ENCODE measurements at regions not wholly inside any gene's neighbourhood (a gene's known extent, or its start where the extent isn't known, plus 50 kb on each side); places are given as distances from the start of the nearest gene placed in this dataset.

DNA sequence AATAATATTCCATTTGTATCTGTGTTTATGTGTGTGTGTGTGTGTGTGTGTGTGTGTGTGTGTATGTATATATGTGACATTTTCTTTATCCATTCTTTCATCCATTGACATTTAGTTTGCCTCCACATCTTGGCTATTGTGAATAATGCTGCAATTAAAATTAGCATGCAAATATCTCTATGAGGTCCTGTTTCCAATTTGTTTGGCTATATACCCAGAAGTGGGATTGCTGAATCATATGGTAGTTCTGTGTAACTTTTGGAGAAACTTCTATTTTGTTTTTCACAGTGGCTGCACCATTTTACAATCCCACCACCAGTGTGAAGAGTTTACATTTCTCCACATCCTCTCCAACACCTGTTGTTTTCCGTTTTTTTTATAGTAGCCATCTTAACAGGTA, 53.1 kb downstream of the CH25H start:
- intact Hi-C loops (cut with micrococcal nuclease), result no loop called here

DNA sequence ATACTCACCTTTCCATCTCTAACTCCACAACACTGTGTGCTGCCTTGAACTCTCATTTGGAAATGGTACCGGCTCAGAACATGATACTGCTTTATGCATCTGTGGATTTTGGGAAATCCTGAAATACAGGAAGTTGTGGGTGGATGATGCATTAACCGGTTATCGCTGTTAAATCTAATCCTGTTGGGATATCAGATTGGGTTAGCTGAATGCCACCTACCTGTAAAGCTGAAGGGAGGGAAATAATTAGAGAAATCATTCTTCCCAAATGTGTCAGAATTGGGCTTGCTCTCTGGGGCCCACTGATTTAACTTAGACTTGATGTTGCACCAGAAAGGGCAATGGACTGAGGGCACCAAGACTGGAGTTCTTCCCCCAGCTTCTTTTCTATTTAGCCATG, 54.0 kb downstream of the CH25H start:
- intact Hi-C loops (cut with micrococcal nuclease), result no loop called here

DNA sequence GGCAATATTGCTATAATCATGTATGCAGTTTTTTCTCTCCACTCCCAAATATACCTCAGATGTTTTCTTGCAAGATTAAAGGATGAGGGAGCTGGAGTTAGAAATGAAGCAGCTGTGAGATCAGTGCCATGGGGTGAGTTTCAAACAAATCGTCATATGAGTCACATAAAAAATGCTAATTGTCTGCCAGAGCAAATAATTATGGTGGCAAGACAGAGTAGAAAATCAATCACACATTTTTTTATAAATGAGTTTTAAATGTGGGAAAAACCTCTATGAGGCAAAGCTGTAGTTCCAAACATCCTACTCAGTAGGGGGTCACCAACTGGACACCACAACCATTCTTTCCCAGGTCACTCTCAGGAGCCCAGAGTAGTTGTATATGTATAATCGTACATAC, 55.3 kb downstream of the CH25H start:
- intact Hi-C loops (cut with micrococcal nuclease), result no loop called here

DNA sequence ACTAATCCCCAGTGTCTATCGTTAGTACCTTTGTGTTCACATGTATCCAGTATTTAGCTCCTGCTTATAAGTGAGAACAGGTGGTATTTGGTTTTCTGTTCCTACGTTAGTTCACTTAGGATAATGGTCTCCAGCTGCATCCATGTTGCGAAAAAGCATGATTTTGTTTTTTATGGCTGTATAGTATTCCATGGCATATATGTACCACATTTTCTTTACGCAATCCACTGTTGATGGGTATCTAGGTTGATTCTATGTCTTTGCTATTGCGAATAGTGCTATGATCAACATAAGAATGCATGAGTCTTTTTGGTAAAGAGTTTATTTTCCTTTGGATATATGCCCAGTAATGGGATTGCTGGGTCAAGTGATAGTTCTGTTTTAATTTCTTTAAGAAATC, 59.1 kb downstream of the CH25H start:
- intact Hi-C loops (cut with micrococcal nuclease), result no loop called here

DNA sequence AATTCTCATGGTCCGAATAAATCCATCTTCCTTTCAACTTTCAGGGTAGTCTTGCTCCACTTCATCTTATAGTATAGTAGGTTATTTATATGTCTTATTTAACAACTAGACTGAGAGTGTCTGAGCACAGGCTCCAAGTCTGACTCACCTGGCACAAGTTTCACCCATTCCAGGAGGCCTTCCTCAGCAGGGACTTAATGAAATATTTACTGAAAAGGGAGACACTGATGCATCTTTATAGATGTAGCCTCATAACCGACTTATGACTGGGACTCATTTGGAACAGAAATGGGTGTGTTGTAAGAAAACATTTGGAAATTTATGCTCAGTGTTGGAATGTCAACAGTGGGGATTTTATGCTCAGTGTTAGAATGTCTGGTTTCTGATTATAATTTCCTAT, 59.9 kb downstream of the CH25H start:
- intact Hi-C loops (cut with micrococcal nuclease), result no loop called here

DNA sequence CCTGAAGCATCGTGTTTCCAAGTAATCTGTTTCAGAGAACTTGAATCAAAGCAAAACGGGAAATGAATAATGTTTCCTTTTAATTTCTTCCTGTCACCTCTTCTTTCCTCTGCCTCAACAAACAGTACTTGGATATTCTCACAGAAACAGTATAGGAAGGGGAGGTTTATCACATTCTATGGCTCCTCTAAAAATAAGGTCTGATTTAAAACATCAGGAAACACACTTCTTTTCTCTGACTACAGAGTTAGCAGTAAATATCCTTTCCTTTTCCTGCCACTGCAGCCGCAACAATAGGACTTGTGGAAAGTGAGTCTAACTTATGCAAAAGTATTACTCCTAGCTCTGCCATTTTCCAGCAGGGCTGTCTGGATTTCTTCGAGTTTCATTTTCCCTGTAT, 62.3 kb downstream of the CH25H start:
- intact Hi-C loops (cut with micrococcal nuclease), result no loop called here

DNA sequence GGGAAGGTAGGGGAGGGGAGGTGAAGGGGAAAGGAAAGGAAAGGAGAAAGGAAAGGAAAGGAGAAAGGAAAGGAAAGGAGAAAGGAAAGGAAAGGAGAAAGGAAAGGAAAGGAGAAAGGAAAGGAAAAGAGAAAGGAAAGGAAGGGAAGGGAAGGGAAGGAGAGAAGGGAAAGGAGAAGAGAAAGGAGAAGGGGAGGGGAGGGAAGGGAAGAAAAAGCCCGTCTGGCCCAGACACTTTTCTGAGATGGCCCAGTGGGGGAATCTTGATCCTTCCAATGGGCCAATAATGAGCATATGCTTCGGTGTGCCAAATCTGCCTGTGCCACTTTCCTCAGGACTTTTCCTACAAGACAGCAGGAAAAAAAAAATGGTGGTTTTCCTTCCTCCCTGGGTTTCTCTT, 64.5 kb downstream of the CH25H start:
- intact Hi-C loops (cut with micrococcal nuclease), result no loop called here

DNA sequence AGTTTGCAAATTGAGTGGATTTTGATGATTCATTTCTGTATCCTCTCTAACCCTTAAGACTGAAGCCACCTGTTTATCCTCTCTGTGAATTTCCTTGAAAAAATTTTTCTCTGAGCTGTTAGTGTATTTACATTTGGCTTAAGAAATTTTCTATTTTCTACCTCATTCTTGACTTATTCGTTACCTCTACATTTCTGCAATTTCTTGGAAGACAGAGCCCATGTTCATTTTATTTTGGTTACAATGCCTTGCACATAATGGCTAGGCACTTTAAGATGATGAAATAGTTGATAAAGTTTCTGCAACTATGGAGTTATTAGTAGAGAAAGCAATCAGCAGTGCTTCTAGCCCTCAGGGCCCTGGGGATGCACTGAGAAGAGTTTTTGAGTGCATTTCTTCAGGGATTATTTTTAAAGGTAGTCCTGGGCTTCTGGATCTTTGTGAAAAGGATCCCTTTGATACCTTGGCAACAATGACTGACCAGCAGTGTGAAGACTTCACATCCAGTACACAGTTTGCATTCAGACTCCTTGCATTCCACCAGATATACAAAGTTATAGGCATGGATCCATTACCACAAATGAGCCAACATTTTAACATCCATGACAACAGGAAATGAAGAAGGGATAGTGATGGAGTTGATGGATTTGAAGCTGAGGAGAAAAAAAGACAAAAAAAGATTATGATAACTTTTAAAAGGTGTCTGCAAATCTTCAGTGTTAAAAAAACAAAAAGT, 68.2 kb downstream of the CH25H start:
- intact Hi-C loops (cut with micrococcal nuclease), result no loop called here

DNA sequence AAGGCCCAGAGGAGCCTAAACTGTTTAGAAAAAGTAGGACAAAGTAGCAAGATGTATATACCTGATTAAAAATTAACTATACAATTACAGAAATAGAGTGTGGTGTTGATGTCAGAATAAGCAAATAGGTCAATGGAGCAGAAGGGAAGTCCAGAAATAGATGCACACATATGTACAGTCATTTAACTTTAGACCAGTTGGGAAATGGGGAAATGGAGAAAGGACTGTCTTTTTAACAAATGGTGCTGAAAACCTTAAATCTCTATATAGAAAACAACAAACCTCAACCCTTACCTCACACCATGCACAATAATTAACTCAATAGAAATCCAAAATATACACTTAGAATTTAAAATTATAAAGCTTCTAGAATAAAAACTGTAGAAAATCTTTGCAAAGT, 72.2 kb downstream of the CH25H start:
- intact Hi-C loops (cut with micrococcal nuclease), result no loop called here

DNA sequence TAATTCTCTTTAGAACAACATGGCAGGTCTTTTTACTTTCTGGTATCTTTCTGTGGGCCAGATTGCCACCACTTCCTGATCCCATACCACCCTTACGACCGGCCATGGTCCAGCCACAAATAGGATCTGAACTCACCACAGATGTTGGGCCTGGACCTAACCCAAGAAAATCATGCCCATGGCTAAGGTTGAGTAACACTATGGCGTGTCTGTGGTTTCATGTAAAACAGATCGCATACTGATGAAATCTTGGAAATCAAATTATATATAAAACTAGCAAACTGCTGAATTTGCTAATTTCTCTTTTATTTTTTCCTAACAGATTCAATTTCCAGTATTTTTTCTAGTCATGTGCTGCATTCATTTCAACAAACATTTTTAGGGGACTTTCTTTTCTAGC, 77.2 kb downstream of the CH25H start:
- intact Hi-C loops (cut with micrococcal nuclease), result no loop called here

DNA sequence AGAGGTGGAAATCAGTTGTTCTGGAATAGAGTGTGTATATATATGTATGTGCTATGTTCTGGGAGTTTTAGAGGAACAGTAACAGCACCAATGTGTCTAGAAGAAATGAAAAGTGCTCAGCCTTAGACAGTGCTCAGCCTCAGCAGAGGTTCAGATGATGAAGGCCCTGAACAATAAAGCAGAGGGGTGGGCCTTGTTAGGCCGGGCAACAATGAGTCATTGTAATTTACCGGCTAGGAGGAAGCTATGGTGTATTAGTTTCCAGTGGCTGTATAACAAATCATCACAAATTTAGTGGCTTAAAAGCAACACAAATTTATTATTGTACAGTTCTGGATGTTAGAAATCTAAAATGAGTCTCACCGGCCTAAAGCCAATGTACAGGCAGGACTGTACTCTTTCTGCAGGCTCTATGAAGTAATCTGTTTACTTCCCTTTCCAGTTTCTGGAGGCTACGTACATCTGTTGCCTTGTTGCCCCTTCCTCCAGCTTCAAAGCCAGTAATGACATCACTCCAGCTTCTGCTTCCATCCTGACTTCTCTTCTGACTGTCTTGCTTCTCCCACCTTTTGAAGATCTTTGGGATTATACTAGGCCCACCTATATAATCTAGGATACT, 84.6 kb downstream of the CH25H start:
- intact Hi-C loops (cut with micrococcal nuclease), result no loop called here

DNA sequence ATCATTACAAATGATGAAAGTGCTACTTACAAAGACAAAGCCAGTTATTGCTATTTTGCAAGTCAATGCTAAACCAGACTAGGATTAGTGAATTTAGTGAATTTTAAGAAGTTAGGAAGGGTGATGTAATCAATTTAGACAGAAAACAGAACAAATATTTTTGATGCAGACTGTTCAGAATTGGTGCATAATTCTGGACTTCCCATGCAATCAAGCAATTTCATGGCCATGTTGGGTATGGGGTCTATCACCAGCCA, 85.4 kb downstream of the CH25H start:
- intact Hi-C loops (cut with micrococcal nuclease), result no loop called here

DNA sequence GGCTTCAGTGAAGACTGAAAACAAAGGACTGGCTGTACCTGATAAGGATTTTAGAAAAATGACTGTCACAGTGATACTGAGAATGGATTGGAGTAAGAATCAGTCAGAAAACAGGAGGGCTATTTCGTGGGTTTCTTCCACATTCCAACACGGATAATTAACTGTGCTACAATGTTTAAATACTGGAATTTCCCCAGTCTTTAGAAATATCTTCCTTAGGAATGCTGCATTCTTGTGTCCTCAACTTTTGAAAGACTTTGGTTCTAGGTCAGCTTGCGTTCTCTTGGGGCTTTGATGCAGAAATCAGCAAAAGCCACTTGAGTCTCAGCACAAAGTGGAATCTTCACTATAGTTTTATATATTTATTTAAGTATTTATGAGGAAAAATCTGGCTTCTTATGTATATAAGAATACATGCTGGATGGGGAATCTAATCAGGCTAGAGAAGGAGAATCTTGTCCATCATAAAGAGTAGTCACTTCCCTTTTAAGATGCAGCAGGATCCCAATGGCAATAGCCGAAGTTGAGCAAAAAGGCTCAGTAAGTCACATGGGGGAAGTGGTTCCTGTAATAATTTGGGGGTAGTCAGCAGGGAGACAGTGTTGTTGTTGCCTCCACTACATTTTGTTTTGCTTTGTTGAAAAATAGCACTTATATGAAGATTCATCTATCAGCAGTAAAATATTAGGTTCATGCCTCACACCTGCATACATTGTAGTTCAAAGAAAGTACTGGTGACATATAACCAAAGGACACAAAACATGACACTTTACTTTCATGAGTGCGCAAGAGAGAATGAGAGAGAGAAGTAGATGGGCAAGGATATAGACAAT, 86.0 kb downstream of the CH25H start:
- intact Hi-C loops (cut with micrococcal nuclease), result no loop called here

DNA sequence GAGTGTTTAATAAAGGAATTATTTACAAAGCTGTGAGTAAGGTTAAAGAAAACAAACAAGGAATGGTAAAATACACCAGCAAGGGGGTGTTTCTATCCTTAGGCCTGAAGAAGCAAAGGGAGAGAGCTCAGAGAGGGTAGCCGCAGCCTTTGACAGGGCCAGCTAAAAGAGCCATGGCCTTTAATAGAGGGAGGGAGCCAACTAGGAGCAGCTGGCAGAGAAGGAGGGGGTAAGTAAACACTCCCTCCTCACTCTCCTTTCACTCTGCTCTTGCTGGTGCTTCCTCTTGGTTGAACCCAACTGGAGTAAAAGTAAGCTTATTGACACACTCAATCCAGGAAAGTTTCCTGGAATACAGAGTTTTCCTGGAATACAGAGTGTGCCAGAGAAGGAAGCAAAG, 87.5 kb downstream of the CH25H start:
- intact Hi-C loops (cut with micrococcal nuclease), result no loop called here

DNA sequence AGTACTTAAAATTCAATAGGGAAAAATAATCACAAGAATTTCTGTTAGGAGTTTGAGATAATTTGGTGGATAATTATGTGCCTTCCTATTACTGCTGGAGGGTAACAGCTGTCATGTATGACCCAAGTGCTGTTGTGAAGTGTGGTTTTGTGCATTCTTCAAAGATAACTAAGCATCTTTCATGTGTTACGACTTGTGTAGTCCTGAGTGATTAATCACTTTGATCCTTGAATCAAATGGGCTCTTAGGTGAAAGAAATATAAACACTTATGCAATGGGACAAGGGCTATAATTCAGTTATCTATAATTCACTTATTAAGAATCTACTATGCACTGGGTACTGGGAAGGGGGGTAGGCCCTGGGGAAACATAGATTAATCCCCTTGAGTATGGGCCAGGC, 89.0 kb downstream of the CH25H start:
- intact Hi-C loops (cut with micrococcal nuclease), result no loop called here

DNA sequence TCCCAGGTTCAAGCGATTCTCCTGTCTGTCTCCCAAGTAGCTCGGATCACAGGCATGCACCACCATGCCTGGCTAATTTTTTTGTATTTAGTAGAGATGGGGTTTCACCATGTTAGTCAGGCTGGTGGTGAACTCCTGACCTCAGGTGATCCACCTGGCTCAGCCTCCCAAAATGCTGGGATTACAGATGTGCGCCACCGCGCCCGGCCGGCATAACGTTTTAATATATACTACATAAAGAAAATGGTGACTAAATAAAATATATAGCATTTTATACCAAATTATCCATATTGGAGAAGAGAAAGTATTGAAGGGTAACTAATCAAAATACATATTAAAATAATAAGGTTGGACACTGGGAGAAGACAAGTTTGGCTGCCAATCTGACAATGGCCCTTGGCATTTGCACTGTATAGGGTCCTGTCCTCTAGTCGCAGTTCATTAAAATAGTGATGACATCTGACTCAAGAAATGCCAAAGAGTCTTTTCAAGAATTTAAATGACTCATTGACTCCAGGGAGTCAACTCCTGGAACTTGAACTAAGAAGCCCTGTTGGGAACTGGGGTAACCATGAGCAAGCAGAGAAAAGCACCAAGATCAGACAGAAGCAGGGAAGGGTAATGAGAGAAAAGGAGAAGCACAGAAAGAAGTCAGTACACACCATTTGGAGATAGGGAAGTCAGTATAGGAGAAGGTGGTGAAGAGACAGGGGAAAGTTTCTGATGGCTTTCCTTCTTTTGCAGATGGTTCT, 91.1 kb downstream of the CH25H start:
- intact Hi-C loops (cut with micrococcal nuclease), result no loop called here

DNA sequence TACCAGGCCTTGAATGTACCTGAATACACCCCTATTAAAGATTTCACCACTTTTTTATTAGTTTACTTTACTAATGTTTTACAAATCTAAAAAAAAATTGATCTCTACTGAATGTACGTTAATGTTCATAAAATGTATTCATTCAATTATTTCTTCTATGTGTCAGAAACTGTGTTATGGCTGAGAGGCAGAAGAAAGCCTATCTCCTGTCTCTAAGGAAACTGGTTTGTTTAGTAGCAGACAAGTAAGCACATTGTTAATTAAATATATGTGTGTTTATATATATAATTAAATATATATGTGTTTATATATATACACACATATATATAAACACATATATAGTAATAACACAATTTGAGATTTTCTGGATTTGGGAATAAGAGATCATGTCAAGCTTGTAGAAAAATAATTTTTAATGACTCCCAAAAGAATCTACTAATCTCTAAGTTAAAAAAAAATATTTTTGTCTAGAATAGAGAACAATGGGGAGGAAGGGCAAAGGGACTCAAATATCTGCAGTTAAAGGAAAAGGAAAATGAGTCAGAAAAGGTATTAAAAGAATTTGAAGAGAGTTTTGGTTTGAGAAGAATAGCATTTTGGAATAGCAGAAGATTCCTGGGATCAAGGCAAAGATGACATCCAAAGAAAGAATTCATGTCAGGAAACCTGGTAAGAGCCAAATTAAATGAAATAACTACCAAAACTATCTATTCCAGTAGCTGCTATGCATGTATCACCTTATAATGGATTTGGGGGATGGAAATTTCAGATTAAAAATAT, 92.1 kb downstream of the CH25H start:
- intact Hi-C loops (cut with micrococcal nuclease), result no loop called here

DNA sequence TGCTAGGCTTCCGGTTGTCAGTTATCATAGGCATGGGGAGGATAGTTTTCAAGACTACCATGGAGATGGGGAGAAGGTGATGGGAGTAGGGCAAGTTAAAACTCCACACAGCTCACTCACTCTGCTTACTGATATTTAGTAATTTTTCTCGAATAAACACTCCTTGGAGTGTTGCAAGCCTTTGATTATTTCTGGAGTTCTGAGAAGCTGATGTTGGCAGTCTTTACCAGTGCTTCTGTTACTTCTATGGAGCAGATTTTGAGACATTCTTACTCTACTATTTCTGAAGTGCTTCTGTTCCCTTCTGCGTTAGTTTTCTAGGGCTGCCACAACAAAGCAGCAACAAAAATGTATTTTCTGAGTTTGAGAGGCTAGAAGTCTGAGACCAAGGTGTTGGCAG, 104.4 kb downstream of the CH25H start:
- intact Hi-C loops (cut with micrococcal nuclease), result no loop called here

DNA sequence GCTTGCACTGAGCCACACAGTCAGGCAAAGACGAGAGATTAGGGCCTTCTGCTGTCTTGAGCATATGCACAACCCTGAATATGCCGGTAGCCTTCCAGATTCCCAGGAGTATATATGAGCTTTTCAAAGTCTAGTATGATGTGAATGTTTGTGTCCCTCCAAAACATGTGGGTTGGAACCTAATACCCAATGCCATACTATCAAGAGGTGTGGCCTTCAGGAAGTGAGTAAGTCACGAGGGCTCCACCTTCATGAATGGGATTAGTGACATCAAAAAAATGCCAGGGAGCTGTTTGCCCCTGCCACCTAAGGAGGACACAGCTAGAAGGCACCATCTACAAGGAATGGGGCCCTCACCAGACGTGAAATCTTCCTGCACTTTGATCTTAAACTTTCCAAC, 105.2 kb downstream of the CH25H start:
- intact Hi-C loops (cut with micrococcal nuclease), result no loop called here

DNA sequence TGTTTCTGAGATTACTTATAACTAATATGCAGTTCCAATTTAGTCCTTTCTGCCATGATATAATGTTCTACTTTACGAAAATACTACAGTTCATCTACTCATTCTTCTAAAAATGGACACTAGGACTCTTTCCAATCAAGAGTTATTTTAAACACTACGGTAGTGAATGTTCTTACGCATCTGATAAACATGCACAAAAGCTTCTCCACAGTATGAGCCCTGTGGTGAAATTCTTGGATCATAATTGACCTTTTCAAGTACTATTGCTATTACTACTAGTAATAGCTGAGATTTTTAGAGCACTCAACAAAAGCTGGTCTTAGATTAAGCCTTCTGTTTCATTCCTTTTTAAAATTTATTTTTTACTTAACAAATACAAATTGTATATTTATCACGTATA, 106.4 kb downstream of the CH25H start:
- intact Hi-C loops (cut with micrococcal nuclease), result no loop called here

DNA sequence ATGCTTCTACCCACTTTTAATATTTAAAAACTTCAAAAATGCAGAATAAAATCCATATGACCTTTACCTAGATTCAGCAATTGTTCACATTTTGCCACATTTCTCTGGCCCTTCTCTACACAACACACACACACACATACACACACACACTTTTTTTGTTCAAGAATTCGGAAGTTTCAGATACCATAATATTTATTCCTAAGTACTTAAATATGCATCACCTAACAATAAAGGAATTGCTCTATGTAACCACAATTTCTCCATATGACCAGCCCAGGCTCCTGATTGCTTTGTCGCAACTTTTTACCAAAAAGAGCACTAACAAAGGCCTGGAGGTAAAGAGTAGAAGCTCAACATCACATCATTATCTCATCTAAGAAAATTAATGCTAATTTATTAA, 106.6 kb downstream of the FAS start:
- intact Hi-C loops (cut with micrococcal nuclease), result no loop called here
